HEK293T (cell line): ENCODE measurements at regions not wholly inside any gene's neighbourhood (a gene's known extent, or its start where the extent isn't known, plus 50 kb on each side); places are given as distances from the start of the nearest gene placed in this dataset.

Source experiments
- ARNT ChIP-seq: fragments of 450-650 bp; IDR thresholded peaks from 2 replicates; pipeline ENCODE4 v1.6.1; 2017; ENCODE audit warnings: mild to moderate bottlenecking
- BHLHE40 ChIP-seq: fragments of 450-650 bp; IDR thresholded peaks from 2 replicates; pipeline ENCODE4 v1.6.1; 2016; ENCODE audit warnings: mild to moderate bottlenecking, moderate library complexity, borderline replicate concordance
- ELF4 ChIP-seq: fragments of 450-650 bp; IDR thresholded peaks from 2 replicates; pipeline ENCODE4 v1.6.1; 2017; ENCODE audit warnings: antibody characterized with exemption
- FOXA1 ChIP-seq: fragments of 450-650 bp; IDR thresholded peaks from 2 replicates; pipeline ENCODE4 v1.6.1; 2016; ENCODE audit warnings: mild to moderate bottlenecking
- FOXK2 ChIP-seq: fragments of 450-650 bp; IDR thresholded peaks from 2 replicates; pipeline ENCODE4 v1.6.1; 2016; ENCODE audit warnings: mild to moderate bottlenecking
- FOXM1 ChIP-seq: fragments of 450-650 bp; IDR thresholded peaks from 2 replicates; pipeline ENCODE4 v1.6.1; 2017; ENCODE audit warnings: mild to moderate bottlenecking, borderline replicate concordance
- NFRKB ChIP-seq: fragments of 450-650 bp; IDR thresholded peaks from 2 replicates; pipeline ENCODE4 v1.6.1; 2016; ENCODE audit warnings: mild to moderate bottlenecking, moderate library complexity
- SP1 ChIP-seq: fragments of 450-650 bp; IDR thresholded peaks from 2 replicates; pipeline ENCODE4 v1.6.1; 2017
- SUZ12 ChIP-seq: fragments of 450-650 bp; IDR thresholded peaks from 2 replicates; pipeline ENCODE4 v1.6.1; 2016; ENCODE audit warnings: mild to moderate bottlenecking

DNA sequence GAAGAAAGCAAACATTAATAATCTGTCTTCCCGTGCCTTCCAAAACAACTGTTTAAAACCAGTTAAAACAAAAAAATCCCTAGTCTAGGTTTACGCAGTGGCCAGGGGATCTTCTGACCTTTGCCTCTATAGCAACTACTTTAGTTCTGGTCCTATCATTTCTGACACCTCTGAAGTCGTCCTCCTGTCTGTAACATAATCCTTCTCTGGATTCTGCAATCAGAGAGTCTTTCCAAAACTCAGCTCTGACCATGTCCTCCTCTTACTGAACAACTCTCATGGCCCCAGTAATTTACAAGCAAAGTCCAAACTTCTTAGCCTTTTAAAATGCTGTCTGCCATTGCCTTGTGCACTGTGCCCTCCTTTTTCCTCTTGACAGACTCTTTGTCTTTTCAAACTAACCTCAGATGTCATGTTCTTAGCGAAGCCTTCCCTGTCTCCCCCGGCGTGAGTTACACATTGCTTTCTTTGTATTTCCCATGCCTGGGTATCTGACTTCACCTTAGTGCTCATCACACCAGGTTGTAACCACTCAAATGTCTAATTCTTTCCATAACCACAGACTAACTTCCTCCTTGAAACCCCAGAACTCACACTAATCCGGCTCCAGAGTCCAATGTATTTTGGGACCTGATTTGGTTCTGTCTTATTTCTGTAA is 105.2 kb upstream of the BNIP2 start:
- TF ChIP-seq ELF4 (no peak), SP1 (no peak), FOXM1 (no peak), NFRKB (no peak), SUZ12 (no peak), FOXK2 (no peak), ARNT (no peak), BHLHE40 (no peak), FOXA1 (no peak)
